ENCODE measurements at regions not wholly inside any gene's neighbourhood (a gene's known extent, or its start where the extent isn't known, plus 50 kb on each side); places are given as distances from the start of the nearest gene placed in this dataset.
"Not testable (repeated sequence)": the region's sequence is repeated elsewhere in the genome, so short reads cannot be mapped to it uniquely, and the experiment has no call there.

DNA sequence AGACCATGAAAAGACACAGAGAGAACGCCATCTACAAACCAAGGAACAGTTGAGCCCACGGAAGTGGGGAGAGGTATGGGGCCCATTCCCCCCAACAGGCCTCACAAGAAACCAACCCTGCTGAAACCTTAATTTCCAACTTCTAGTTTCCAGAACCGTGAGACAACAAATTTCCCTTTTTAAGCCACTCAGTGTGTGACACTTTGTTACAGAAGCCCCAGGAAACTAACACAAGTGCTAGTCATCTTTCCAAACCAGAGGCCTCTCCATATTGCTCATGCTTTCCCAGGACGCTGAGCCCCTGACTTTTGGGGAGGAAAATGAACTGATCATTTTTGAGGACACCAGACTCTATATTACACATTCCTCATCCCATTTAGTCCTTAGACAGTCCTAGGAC, 186.8 kb downstream of the NUFIP1 start:
- Histone ChIP-seq H3K27me3 (replicated peaks; ENCODE audit: control insufficient read depth, insufficient read depth, low read length) (no peaks in the 10 kb centered on the region; the same call in 1 of the 2 replicates), H3K4me3 (replicated peaks; ENCODE audit: low read depth, low read length) (no peak overlapping the region), H3K36me3 (ENCODE audit: control insufficient read depth, insufficient read depth, low read length) (no peaks in the 10 kb centered on the region)
- TF ChIP-seq, protein P1, sequence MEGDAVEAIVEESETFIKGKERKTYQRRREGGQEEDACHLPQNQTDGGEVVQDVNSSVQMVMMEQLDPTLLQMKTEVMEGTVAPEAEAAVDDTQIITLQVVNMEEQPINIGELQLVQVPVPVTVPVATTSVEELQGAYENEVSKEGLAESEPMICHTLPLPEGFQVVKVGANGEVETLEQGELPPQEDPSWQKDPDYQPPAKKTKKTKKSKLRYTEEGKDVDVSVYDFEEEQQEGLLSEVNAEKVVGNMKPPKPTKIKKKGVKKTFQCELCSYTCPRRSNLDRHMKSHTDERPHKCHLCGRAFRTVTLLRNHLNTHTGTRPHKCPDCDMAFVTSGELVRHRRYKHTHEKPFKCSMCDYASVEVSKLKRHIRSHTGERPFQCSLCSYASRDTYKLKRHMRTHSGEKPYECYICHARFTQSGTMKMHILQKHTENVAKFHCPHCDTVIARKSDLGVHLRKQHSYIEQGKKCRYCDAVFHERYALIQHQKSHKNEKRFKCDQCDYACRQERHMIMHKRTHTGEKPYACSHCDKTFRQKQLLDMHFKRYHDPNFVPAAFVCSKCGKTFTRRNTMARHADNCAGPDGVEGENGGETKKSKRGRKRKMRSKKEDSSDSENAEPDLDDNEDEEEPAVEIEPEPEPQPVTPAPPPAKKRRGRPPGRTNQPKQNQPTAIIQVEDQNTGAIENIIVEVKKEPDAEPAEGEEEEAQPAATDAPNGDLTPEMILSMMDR (IDR thresholded peaks at IDR 0.05; ENCODE audit: insufficient read depth, low read length, poor library complexity, severe bottlenecking), result no peak
- DNase-seq (ENCODE audit: extremely low read depth, insufficient read length), result no peak

DNA sequence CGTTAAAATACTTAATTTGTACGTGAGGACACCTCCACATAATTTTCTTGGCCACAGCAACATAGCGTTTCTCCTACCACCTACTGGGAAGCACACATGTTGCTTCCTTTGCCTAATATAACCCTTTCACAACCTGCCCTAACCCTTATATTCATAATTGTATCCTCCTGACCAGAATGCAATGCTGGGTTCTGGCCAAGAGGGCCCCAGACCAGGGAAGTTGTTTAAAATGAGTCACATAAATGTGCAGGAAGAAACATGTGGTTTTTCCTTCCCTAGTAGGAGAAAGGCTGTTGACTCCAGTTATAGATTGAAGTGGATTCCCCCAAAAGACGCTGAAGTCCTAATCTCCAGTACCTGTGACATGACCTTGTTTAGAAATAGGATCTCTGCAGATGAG, 187.3 kb downstream of the NUFIP1 start:
- no peaks in the 10 kb centered on the region for H3K36me3 ChIP-seq (ENCODE audit: control insufficient read depth, insufficient read depth, low read length)
- no peak overlapping the region for H3K4me3 ChIP-seq (replicated peaks; ENCODE audit: low read depth, low read length)
- TF ChIP-seq, protein P1 (IDR thresholded peaks at IDR 0.05; ENCODE audit: insufficient read depth, low read length, poor library complexity, severe bottlenecking), result no peak
- H3K27me3 ChIP-seq (replicated peaks; ENCODE audit: control insufficient read depth, insufficient read depth, low read length), result no peaks in the 10 kb centered on the region; the same call in 1 of the 2 replicates
- DNase-seq (ENCODE audit: extremely low read depth, insufficient read length), result no peak

DNA sequence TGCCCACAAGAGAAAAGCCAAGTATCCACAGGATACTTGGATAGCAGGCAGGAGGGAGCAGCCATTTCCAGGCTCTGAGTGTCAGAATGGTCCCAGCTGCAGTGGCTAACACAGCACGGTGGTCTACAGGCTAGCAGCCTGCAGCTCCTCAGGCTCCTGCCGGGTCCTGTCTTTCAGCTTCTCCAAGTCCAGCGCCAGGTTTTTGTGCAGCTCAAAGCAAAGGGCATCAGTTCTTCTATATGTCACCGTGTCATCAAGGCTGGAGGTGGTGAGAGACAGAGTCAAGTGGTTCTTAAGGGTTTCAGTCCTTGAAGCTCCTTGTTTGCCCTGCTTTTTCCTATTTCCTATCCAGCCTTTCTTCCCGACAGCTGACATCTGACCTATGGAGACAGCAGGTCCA, 188.6 kb downstream of the NUFIP1 start:
- H3K27me3 ChIP-seq (replicated peaks; ENCODE audit: control insufficient read depth, insufficient read depth, low read length), result no peaks in the 10 kb centered on the region
- no peaks in the 10 kb centered on the region for H3K36me3 ChIP-seq (ENCODE audit: control insufficient read depth, insufficient read depth, low read length)
- no peak overlapping the region for H3K4me3 ChIP-seq (replicated peaks; ENCODE audit: low read depth, low read length)
- DNase-seq (ENCODE audit: extremely low read depth, insufficient read length), result no peak
- TF ChIP-seq, protein P1 (IDR thresholded peaks at IDR 0.05; ENCODE audit: insufficient read depth, low read length, poor library complexity, severe bottlenecking), result no peak

DNA sequence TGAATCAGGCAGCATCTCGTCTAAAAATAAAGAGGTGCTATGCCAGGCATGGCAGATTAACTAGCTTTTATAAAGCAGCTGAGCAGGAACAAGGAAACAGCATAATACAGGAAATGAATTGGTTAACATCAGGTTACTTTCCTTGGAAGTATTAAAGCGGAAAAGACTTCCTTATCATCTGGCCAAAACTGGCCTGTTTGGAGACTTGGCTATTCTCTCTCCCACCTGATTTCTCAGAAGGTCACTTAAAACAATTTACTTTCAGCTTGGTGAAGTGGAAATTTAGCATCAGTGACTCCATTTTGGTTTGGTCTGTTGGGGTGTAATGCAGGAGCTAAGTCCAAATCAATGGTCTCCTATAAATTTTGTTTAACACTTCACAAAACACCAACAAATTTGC, 191.6 kb downstream of the NUFIP1 start:
- no peak for DNase-seq (ENCODE audit: extremely low read depth, insufficient read length)

DNA sequence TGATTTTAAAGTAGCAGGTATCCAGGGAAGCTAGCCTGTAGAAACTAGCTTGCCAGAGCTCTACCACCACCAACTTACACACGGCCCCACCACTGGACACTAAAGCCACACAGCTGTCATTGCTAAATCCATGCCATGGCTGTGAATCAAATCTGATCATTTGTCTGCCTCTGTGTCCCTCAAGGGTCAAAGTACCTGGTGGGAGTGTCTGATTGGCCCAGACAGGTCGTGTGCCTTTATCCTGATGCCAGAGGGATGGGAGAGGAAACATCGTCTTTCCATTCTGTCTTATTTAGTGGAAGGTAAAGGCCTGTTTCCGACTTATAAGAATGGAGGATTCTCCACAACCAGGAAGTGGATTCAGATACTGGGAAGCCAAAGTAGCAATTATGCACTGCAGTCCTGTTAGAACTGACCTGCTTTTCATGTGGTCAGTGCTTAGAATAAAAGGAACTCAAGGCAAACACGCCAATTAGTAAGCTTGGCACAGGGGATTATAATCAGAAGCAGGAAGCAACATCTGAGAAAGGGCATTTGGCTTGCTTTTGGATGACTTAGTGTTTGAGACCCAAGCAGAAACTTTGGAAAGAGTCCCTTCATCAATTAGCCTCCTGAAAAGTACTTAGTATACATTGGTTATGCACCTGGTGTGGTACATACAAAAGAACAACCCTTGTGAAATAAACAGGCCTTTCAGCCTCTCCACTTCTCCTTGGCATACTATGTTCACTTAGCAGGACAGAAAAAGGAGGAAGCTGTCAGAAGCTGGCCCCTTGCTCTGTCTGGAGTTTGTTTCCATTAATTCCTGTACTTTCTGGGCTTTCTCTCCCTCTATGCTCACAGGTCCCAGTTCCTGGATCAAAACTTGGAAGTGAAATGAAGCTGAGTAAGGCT, 192.4 kb downstream of the NUFIP1 start:
- Histone ChIP-seq H3K27me3 (replicated peaks; ENCODE audit: control insufficient read depth, insufficient read depth, low read length) (no peaks in the 10 kb centered on the region), H3K4me3 (replicated peaks; ENCODE audit: low read depth, low read length) (no peak overlapping the region), H3K36me3 (ENCODE audit: control insufficient read depth, insufficient read depth, low read length) (no peaks in the 10 kb centered on the region)
- DNase-seq (ENCODE audit: extremely low read depth, insufficient read length), result no peak
- TF ChIP-seq, protein P1 (IDR thresholded peaks at IDR 0.05; ENCODE audit: insufficient read depth, low read length, poor library complexity, severe bottlenecking), result no peak

More for the DNA sequence above, 191.6 kb downstream of the NUFIP1 start:
- TF ChIP-seq, protein P1 (IDR thresholded peaks at IDR 0.05; ENCODE audit: insufficient read depth, low read length, poor library complexity, severe bottlenecking), result no peak
- Histone ChIP-seq H3K27me3 (replicated peaks; ENCODE audit: control insufficient read depth, insufficient read depth, low read length) (no peaks in the 10 kb centered on the region), H3K36me3 (ENCODE audit: control insufficient read depth, insufficient read depth, low read length) (no peaks in the 10 kb centered on the region), H3K4me3 (replicated peaks; ENCODE audit: low read depth, low read length) (no peak overlapping the region)

DNA sequence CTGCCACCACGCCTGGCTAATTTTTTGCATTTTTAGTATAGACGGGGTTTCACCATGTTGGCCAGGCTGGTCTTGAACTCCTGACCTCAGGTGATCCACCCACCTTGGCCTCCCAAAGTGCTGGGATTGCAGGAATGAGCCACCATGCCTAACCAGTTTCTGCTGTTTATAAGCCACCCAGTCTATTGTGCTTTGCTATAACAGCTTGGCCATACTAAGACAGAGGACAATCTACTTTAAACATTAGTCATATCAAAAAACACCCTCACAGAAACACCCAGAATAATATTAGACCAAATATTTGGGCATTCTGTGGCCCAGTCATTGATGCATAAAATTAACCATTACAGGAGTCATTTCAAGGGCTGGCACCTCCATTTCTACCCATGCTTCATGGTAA, 193.2 kb downstream of the NUFIP1 start:
- H3K4me3 ChIP-seq (replicated peaks; ENCODE audit: low read depth, low read length); H3K36me3 ChIP-seq (ENCODE audit: control insufficient read depth, insufficient read depth, low read length); H3K27me3 ChIP-seq (replicated peaks; ENCODE audit: control insufficient read depth, insufficient read depth, low read length); DNase-seq (ENCODE audit: extremely low read depth, insufficient read length): not testable (repeated sequence)

All from GM06990 (cell line).